GM21529 (cell line): ENCODE measurements at regions not wholly inside any gene's neighbourhood (a gene's known extent, or its start where the extent isn't known, plus 50 kb on each side); places are given as distances from the start of the nearest gene placed in this dataset.

ENCODE experiments used
- ATAC-seq: cut with Tn5 transposase; IDR thresholded peaks from one replicate; pipeline ENCODE4 v1.9.1; 2021; ENCODE audit not compliant: unreplicated experiment

DNA sequence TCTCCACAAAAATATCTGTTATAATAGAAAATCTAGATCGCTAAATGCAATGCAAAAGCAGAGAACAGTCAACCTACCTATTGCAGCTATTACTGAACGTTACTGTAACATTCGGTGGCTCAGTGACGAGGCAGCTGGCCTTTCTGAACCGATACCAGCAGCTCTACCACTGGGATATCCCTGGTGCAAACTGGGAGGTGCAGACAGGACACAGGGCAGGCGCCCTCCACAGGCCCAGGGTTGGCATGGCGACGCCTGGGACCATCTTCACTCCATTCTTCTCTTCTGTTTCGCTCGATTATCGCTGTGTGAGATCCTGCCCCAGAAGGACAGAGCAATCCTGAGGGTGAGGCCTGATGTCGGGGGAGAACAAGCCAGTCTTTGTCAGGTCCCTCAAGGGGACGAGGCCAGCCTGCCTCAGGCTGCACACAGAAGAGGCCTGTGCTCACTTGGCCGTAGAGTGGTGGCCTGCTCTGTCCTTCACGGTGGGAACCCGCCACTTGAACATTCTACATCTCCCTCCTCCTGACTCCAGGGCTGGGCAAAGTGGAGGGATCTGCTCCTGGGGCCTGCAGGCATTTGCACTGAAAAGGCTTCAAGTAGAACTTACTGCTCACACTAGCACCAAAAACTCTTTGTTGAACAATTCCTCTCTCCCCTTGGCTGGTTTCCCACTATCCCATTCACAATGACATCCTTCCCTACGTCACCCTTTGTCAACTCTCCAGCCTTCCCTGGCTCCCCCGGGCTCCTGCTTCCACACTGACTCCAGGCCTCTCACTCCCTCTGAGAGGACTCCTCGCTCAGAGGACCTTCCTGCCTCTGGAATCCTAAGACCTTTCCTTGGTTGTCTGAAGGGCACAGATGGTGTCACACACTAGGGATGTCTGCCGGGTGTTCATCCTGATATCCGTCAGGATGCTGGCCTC, 49.7 kb downstream of the CYRIA start:
- ATAC-seq, result no peak

- no peak for ATAC-seq
These were observed 50.4 kb downstream of the CYRIA start for GRCh38 chr2:16615246-16615645.

DNA sequence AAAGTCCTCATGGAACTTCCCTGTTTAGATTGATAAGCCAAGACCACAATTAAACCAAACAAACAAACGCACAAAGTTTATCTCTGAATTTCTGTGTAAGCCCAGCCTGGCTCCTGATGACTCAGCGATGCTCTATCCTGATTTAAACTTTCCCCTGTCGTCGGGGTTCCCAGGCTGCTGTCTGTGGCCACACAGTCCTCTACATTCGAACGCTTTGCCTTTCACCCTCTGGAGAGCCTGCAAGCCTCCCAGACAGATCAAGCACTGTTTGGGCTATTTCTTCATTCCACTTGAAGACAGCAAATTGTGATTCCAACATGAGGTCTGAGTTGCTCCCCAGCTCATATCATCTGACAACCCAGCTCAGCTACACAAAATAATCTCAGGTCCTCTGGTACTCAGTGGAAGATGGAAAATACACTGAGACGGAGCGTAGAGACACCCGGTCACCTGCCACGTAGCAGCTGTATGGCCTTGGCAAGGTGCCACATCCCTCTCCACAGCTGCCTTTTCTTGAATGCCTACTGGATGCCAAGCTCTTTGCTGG, 51.2 kb downstream of the CYRIA start:
- ATAC-seq, result no peak

GRCh38 chr2:16613539-16614011, 52.1 kb downstream of the CYRIA start:
- ATAC-seq, result no peak

DNA sequence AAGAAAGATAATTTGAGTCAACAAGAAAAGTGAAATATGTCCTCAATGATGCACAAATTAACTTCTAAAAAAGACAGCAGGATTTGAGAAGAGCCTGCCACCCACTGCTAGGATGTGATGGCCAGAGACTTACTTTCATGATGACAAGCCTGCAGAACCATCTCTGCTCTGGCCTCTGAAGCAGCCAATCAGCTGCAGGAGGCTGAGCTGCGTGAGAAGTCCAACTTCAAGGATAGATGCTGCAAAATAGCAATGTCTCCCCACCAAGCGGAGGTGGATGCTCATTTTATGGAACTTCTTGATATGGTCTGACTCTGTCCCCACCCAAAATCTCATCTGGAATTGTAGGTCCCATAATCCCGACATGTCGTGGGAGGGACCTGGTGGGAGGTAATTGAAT, 53.1 kb downstream of the CYRIA start:
- ATAC-seq, result no peak

- ATAC-seq, result no peak
These were observed 55.8 kb downstream of the CYRIA start for GRCh38 chr2:16609786-16610185.

GRCh38 chr2:16608661-16609643, 56.7 kb downstream of the CYRIA start:
- peak; percentile 94 for ATAC-seq

DNA sequence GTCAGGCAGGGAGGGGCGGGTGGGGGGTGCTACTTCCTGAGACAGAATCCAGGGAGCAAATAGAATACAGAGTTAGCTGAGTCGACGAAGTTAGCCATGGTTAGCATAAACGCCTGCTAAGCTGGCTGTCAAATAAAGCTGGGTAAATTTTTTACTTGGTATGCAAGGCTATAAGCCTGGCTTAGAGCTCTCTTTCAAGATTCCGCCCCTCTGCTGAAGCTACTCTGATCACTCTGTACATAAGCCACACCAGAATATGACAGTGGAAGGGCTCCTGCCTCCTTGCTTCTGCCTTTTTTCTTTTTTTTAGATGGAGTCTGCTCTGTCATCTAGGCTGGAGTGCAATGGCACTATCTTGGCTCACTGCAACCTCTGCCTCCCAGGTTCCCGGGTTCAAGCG, 58.3 kb downstream of the CYRIA start:
- no peak for ATAC-seq

GRCh38 chr2:16604236-16604635, 61.4 kb downstream of the CYRIA start:
- no peak for ATAC-seq

DNA sequence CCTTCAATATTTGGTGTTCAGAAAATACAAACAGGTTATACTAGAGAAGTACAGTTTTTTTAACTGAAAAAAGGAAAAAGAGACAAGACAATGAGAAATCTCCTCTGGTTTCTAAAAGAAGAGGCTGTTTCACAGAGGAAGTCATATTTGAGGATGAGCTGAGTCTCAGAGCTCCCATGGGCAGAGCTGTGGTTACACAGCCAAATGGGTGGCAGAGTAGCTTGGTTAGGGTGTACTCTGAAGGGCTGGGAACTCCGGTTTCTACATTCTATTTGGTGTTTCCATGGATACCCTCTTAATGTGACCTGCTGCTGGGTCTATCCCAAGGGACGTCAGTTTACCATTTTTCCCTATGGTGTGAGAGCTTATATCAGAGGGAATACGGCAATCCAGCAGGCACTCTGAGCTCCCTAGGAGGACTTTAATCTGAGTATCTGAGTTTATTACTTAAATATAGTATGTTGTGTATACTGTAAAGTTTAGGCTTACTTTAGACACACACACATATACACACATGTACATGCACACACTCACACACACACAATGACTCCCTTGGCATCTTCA, 74.2 kb downstream of the CYRIA start:
- ATAC-seq, result no peak

GRCh38 chr2:16589465-16589864, 76.2 kb downstream of the CYRIA start:
- no peak for ATAC-seq

GRCh38 chr2:16588565-16588964, 77.1 kb downstream of the CYRIA start:
- no peak for ATAC-seq

DNA sequence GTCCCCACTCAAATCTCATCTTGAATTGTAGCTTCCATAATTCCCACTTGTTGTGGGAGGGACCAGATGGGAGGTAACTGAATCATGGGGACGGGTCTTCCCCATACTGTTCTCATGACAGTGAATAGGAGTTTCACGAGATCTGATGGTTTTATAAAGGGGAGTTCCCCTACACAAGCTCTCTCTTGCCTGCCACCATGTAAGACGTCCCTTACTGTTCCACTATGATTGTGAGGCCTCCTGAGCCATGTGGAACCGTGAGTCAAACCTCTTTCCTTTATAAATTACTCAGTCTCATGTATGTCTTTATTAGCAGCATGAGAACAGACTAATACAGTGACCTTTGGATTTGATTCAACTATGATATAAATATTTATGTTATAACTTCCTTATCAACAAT, 78.0 kb downstream of the CYRIA start:
- ATAC-seq, result no peak

- ATAC-seq, result no peak
These were observed 80.7 kb downstream of the CYRIA start for GRCh38 chr2:16584824-16585540.

DNA sequence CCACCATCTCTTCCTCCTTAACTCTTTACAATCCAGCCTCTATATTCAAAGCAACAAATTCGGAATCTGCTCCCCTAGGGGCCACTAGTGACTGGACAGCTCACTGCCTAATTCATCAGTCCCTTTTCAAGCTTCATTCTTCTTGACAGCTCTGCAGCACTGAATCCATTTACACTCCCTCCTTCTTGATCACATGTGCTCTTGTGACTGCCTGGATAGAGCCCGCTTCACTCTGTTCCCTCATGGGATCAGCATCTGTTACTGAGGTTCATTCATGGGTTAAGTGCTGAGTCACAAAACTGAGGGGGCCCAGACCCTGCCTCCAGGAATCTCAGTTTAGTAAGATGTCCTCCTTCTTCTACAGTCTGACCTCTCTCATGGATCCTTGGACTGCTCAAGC, 81.5 kb downstream of the CYRIA start:
- ATAC-seq, result no peak

GRCh38 chr2:16581241-16581640, 84.4 kb downstream of the CYRIA start:
- ATAC-seq, result no peak

DNA sequence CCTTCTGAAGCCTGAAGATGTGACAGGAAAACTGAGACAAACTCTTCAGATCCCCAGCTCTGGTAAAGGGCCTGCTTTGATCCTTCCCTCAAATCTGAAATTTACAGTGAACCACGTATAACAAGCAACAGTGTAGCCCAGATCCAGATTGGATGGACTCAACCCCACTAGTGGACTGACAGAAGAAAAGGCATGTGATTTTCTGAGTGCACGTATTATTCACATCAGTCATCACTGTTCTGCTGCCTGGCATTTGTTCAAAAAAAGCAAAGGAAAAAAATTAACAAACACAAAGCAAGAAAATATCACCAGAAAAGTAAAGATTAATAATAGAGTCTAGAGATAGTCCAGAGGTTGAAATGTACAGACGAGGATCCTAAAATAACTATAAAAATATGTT, 87.6 kb downstream of the CYRIA start:
- no peak for ATAC-seq

DNA sequence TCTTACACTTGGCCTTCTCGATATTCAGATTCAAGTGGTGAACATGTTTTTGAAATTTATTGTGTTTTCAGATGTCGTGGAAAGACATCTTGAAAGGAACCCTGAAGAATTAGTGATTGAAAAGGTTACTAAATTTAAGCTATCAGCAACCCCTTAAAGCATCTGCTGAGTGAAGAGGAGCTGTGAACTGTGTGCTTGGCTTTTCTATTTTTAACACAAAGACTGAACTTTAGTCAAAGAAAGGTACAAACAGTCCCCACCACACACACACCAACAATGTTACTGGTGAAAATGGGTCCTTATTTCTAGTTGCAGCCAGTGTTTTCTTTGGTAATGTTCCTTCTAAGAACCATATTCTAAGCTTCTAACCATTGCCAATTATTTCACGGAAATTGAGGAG, 95.1 kb downstream of the CYRIA start:
- ATAC-seq, result no peak

- ATAC-seq, result no peak
These were observed 96.4 kb downstream of the CYRIA start for GRCh38 chr2:16568998-16569784.

- ATAC-seq, result no peak
These were observed 98.9 kb downstream of the CYRIA start for GRCh38 chr2:16566701-16567100.
